Pons (tissue), 1 donor: ENCODE measurements at regions not wholly inside any gene's neighbourhood (a gene's known extent, or its start where the extent isn't known, plus 50 kb on each side); places are given as distances from the start of the nearest gene placed in this dataset.

ENCODE experiments used
- DNase-seq: peaks from one replicate; pipeline ENCODE4 v3.0.0-alpha.2; 2016; ENCODE audit warnings: low spot score

- DNase-seq, result no peak
Measured at GRCh38 chr2:150542692-150543091, 55.2 kb upstream of the RND3 start.

- no peak for DNase-seq
Measured at GRCh38 chr2:150542172-150542571, 54.7 kb upstream of the RND3 start.

- DNase-seq, result no peak
Measured at GRCh38 chr2:150538651-150539201, 51.3 kb upstream of the RND3 start.
